GM18507 (cell line): ENCODE measurements at regions not wholly inside any gene's neighbourhood (a gene's known extent, or its start where the extent isn't known, plus 50 kb on each side); places are given as distances from the start of the nearest gene placed in this dataset.
"Not testable (repeated sequence)": the region's sequence is repeated elsewhere in the genome, so short reads cannot be mapped to it uniquely, and the experiment has no call there.

Source experiments
- DNase-seq: peaks from one replicate; pipeline ENCODE4 v3.0.0; 2011; ENCODE audit warnings: low read depth; ENCODE audit not compliant: insufficient read length; ENCODE audit errors: extremely low spot score
- FAIRE-seq: peaks from 2 replicates; lab custom pipeline; 2011; peaks lifted over from hg19 to GRCh38; lab: Jason Lieb, UNC

DNA sequence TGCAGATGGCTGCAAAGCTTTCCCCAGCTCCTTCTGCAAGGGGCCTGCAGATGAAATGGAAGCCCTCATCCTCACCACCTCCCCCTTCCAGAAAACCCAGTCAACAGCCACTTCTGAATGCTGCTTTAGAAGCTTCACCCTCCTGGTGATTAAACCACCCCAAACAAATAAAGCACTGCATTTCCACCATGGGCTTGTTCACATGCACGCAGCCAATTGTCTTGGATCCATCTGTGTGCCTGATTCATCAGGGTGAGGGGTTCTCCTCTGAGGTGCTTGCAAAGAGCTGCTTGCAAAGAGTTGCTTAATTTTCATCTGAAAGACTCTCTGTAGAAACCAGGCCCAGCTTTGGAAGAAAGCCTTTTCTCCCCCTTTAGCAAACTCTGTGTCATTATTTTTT lies 184.0 kb upstream of the OSBPL11 start:
- not testable (repeated sequence) for FAIRE-seq, DNase-seq

DNA sequence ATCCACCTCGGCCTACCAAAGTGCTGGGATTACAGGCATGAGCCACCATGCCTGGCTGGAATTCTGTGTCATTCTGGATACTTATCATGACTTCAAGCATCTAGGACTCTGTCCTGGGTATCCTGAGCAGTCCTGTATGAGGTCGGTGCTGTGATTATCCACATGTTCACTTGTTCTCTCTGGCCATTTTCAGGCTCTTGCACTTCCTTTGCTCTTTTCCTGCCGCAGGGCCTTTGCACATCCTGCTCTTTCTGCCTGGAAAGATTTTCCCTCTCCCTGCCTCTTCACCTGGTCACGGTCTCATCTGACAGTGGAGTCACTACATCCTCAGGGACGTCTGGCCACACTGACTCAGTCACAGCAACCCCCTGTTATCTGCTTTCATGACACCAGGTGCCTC lies 184.6 kb upstream of the OSBPL11 start:
- not testable (repeated sequence) for FAIRE-seq, DNase-seq

DNA sequence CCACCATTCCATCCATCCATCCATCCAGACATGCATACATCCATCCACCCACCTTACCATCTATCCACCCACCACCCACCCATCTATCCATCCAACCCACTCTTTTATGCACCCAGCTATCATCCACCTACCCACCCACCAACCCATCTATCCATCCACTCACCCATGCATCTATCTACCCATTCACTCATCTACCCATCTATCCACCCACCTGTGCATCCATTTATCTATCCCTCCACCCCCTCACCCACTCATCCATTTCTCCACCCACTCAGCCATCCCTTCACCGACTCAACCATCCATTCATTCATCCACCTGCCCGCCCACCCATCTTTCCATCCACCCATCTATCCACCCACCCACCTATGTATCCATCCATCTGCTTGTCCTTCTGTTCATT lies 186.4 kb upstream of the OSBPL11 start:
- not testable (repeated sequence) for FAIRE-seq, DNase-seq

DNA sequence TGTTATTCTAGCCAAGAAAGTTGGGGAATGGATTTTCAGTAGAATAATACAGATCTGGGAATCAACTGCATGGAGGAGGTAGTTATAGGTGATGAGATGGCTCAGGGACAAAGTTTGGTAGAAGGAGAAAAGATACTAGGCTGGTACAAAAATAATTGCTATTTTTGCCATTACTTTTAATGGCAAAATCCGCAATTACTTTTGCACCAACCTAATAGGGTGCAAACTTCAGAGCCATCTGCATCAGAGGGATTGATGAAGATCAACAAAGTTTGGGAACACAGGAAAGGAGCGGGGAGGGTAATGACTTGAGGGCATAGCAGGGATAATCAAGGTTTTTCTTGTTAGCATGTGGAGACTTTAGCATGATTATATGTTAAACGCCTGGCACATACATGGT lies 178.7 kb upstream of the ROPN1B start:
- FAIRE-seq, DNase-seq: not testable (repeated sequence)

DNA sequence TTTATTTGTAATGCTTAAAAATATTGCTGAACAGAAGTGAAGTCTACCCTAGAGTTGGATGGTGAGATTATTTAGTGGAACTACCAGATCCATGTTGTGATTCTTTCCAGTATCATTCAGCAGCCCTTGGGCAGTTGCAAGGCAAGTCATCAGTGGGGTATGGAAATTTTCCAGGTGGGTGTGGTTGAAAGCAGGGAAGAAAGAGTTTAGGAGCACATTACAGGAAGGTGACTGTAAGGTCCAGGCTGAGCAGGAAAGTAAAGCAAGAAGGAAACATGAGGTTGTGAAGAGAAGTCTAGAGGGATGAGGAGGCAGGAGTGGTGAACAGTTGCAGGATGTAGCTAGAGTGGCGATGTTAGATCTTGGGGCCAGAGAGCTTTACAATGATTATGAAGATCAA lies 178.0 kb upstream of the ROPN1B start:
- DNase-seq, FAIRE-seq: not testable (repeated sequence)

DNA sequence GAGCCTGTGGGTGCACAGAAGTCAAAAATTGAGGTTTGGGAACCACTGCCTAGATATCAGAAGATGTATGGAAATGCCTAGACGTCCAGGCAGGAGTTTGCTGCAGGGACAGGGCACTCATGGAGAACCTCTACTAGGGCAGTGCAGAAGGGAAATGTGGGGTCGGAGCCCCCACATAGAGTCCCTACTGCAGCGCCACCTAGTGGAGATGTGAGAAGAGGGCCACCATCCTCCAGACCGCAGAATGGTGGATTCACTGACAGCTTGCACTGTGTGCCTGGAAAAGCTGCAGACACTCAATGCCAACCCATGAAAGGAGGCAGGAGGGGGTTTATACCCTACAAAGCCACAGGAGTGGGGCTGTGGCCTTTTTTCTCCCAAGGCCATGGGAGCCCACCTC lies 159.0 kb upstream of the ROPN1B start:
- FAIRE-seq, DNase-seq: not testable (repeated sequence)

DNA sequence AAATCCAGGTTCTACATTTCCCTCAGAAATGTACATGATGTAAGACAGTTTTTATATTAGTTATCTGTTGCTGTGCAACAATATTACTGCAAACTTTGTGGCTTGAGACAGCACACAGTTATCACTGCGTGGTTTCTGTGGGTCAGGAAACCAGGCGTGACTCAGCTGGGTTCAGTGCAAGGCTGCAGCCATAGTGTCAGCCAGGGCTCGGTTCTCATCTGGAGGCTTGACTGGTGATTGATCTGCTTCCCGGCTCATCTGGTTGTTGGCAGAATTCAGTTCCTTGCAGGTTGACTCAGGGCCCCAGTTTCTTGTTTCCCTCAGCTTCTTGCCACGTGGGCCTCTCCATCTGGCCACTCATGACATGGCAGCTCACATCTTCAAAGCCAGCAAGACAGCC lies 146.8 kb upstream of the ROPN1B start:
- not testable (repeated sequence) for DNase-seq, FAIRE-seq

DNA sequence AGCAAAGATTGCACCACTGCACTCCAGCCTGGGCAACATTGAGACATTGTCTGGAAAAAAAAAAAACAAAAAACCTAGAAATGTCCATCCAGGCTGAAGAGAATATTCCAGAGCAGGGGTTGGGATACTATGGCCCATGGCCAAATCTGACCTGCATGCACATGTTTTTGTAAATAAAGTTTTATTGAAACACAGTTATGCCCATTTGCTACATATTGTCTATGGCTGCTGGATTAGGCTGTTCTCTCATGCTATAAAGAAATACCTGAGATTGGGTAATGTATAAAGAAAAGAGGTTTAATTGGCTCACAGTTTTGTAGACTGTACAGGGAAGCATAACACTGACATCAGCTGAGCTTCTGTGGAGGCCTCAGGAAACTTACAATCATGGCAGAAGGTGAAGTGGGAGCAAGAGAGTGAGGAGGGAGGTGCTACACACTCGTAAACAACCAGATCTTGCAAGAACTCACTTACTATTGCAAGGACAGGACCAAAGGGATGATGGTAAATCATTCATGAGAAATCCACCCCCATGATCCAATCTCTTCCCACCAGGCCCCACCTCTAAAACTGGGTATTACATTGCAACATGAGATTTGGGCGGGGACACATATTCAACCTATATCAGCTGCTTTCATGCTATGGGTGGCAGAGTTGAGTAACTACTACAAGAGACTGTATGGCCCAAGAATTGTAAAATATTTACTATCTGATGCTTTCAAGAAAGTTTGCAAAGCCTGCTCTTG lies 137.8 kb upstream of the ROPN1B start:
- not testable (repeated sequence) for FAIRE-seq, DNase-seq

DNA sequence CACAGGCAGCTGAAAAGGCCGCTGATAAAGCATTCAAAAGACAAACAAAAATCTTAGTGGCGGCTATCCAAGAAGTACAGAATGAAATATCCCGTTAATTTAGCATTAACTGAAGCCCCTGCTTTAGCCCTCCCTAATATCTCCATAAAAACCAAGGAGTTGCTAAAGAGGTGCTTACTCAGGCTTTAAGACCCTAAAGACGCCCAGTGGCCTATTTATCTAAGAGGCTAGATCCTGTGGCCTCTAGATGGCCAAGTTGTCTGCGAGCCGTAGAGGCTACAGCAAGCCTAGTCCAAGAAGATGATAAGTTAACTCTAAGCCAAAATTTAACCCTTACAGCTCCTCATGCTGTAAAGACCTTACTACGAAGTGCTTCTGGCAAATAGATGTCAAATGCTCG lies 133.4 kb upstream of the ROPN1B start:
- not testable (repeated sequence) for DNase-seq, FAIRE-seq

DNA sequence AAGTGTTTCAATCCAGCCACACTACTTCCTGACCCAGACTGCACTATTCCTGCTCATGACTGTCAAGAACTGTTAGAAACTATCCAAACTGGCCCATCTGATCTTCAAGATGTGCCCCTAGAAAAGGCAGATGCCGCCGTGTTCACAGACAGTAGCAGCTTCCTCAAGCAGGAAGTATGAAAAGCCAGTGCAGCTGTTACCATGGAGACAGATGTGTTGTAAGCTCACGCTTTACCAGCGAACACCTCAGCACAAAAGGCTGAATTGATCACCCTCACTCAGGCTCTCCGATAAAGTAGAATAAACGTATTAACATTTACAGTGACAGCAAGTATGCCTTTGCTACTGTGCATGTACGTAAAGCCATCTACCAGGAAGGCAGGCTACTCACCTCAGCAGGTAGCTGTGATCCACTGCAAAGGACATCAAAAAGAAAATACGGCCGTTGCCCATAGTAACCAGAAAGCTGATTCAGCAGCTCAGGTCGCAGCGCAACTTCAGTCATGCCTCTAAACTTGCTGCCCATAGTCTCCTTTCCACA lies 132.9 kb upstream of the ROPN1B start:
- not testable (repeated sequence) for FAIRE-seq, DNase-seq

DNA sequence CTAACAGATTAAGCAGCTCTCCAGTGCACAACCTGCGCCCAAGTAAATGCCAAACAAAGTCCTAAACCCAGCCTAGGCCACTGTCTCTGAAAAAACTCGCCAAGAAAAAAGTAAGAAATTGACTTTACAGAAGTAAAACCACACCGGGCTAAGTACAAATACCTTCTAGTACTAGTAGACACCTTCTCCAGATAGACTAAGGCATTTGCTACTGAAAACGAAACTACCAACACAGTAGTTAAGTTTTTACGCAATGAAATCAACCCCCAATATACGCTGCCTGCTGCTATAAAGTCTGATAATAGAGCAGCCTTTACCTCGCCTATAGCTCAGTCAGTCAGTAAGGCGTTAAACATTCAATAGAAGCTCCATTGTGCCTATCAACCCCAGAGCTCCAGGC lies 132.2 kb upstream of the ROPN1B start:
- not testable (repeated sequence) for DNase-seq, FAIRE-seq

DNA sequence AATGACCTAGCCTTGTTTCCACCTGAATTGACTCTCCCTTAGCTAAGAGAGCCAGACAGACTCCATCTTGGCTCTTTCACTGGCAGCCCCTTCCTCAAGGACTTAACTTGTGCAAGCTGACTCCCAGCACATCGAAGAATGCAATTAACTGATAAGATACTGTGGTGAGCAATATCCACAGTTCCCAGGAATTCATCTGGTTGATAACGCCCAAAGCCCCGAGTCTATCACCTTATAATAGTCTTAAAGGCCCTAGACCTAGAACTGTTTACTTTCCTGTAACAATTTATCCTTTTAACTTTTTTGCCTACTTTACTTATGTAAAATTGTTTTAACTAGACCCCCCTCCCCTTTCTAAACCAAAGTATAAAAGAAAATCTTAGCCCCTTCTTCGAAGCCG lies 130.1 kb upstream of the ROPN1B start:
- DNase-seq, FAIRE-seq: not testable (repeated sequence)

DNA sequence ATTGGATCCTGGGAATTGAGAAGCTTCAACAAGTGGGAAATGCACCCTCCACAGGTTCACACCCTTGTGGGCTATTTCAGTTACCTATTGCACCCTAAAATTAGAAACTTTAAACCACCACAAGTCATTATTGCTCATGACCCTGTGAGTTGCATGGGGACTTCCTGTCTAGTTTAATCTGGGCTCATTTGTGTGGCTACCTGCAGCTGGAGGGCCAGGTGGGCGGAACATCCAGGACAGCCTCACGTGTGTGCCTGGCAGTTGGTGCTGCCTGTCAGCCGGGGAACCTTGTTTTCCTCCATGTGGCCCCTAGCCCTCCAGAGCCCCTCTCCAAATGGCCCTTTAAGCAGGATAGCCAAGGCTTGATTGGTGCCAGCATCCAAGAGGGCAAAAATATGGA lies 128.5 kb upstream of the ROPN1B start:
- not testable (repeated sequence) for FAIRE-seq, DNase-seq

DNA sequence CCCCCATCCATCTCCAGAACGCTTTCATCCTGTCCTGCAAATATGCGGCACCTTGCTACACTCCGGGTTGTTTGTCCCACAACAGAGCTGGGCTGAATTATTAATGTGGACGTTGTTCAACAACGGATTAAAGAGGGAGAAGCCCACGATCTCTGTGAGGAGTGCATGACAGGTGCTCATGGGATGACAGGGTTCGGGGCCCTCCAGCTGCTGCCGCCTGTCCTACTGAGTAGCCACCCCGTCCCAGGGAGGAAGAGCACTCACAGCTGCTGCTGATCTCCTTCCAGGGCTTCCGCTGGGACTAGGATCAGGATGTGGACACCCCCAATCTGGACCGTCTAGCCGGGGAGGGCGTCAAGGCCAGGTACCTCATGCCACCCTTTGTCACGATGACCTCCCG lies 121.0 kb upstream of the ROPN1B start:
- DNase-seq, FAIRE-seq: not testable (repeated sequence)

DNA sequence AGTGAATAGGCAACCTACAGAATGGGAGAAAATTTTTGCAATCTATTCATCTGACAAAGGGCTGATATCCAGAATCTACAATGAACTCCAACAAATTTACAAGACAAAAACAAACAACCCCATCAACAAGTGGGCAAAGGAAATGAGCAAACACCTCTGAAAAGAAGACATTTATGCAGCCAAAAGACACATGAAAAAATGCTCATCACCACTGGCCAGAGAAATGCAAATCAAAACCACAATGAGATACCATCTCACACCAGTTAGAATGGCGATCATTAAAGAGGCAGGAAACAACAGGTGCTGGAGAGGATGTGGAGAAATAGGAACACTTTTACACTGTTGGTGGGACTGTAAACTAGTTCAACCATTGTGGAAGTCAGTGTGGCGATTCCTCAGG lies 114.0 kb upstream of the ROPN1B start:
- FAIRE-seq, DNase-seq: not testable (repeated sequence)

DNA sequence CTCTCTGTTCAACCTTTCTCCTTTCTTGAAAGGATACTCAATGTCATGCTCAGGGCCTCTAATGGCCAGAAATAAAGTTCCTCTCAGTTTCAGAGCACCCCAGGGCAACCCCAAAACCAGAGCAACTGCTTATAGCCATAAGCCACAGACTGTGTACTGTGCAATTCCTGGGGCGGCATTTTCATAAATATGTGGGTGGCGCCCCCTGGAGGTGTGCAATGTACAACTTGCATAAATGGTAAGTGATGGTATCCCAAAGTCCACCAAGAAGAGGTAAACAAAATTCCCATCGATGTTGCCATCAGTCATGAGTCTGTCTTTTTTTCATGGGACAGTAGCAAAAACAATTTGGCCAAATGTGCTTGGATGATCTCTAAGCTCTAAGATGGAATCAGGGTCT lies 108.4 kb upstream of the ROPN1B start:
- not testable (repeated sequence) for FAIRE-seq, DNase-seq

DNA sequence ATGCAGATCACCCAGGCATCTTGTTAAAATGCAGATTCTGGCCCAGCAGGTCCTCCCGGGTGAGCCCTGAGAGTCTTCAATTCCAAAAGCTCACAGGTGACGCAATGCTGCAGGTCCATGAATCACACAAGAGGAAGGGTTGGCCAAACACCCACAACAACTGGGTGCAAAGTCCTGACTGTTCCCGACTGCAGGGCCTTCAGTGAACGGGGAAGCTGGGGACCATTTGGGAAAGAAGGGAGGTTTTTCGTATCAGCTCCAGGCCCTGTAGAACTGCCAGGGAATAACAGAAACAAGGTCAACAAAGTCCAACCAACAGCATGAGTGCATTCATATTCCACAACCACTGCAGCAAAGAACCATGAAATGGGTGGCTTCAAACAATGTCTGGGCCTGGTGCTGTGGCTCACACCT lies 106.1 kb upstream of the ROPN1B start:
- not testable (repeated sequence) for DNase-seq, FAIRE-seq

DNA sequence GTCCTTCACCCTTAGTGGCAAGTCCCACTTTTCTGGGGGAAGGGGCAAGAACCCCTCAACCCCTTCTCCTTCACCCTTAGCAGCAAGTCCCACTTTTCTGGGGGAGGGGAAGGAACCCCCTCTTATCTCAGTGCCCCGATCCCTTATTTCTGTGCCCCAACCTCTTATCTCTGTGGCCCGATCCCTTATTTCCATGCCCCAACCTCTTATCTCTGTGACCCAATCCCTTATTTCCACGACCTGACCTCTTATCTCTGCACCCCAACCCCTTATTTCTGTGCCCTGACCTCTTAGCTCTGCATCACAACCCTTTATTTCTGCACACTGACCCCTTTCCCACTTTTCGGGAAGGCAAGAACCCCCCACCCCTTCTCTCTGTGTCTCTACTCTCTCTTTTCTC lies 104.4 kb upstream of the ROPN1B start:
- FAIRE-seq, DNase-seq: not testable (repeated sequence)

DNA sequence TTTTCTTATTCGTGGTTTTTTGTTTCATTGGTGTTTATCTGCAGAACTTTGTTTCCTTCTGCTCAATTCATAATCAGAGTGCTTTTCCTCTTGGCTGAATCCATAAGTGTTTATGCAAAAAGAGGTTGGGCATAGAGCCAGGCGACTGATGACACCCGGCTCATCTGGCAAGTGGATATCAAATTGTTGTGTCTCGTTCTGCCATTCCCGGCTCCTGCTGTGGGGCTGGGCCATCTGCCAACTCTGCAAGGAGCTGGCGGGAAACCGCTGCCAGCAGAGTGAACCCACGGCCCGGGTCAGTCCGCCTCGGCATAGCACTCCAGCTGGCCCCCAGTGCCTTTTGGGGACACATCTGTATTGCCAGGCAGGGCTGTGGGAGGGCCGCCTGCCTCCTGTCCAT lies 83.0 kb upstream of the ROPN1B start:
- not testable (repeated sequence) for FAIRE-seq, DNase-seq

DNA sequence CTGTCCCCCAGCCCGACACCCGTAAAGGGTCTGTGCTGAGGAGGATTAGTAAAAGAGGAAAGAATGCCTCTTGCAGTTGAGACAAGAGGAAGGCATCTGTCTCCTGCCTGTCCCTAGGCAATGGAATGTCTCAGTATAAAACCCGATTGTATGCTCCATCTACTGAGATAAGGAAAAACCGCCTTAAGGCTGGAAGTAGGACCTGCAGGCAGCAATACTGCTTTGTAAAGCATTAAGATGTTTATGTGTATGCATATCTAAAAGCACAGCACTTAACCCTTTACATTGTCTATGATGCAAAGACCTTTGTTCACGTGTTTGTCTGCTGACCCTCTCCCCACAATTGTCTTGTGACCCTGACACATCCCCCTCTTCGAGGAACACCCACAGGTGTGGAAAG lies 69.8 kb upstream of the ROPN1B start:
- FAIRE-seq, DNase-seq: not testable (repeated sequence)

DNA sequence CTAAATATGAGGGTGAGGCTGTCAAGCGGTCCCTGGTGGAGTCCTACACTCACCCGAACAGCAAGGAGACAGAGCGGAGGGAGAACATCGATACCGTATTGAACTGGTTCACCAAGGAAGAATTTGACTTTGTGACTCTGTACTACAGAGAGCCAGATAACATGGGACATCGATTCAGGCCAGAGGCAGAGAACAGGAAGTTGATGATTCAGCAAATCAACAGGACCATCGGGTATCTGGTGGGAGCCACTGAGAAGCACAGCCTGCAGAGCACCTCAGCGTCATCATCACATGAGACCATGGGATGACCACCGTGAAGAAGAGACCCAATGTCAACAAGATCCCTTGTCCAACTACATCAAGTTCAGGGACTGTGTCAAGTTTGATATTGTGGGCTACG lies 67.5 kb upstream of the ROPN1B start:
- not testable (repeated sequence) for FAIRE-seq, DNase-seq
